SK-N-MC (cell line): ENCODE measurements at regions not wholly inside any gene's neighbourhood (a gene's known extent, or its start where the extent isn't known, plus 50 kb on each side); places are given as distances from the start of the nearest gene placed in this dataset.

Experiments used
- DNase-seq: peaks from one replicate; pipeline ENCODE4 v3.0.0-alpha.2; 2011; ENCODE audit warnings: low read depth, low spot score
- H3K27ac ChIP-seq: fragments of 200-600 bp; sonication (generic); 2 replicates; pipeline ENCODE4 v1.5.1; 2016; ENCODE audit warnings: mixed run types
- H3K36me3 ChIP-seq: fragments of 200-600 bp; sonication (generic); 2 replicates; pipeline ENCODE4 v1.6.1; 2017; ENCODE audit warnings: antibody characterized with exemption, low read length, mixed read lengths; ENCODE audit not compliant: insufficient read depth
- H3K4me3 ChIP-seq: fragments of 200-600 bp; sonication (generic); 2 replicates; pipeline ENCODE4 v1.5.1; 2016
- H3K9ac ChIP-seq: fragments of 200-600 bp; sonication (generic); 2 replicates; pipeline ENCODE4 v1.8.0; 2017; ENCODE audit warnings: mixed run types, mixed read lengths; ENCODE audit not compliant: insufficient read length
- H3K9me3 ChIP-seq: fragments of 200-600 bp; sonication (generic); 2 replicates; pipeline ENCODE4 v1.6.1; 2017; ENCODE audit warnings: low read depth, mild to moderate bottlenecking, antibody characterized with exemption, low read length, moderate library complexity, mixed read lengths
- EZH2 ChIP-seq: fragments of 200-600 bp; sonication (generic); IDR thresholded peaks from one replicate; pipeline ENCODE4 v1.6.1; 2017; ENCODE audit warnings: antibody characterized with exemption
- FOXP2 ChIP-seq: optimal IDR thresholded peaks from 2 replicates; pipeline ENCODE3; 2011; ENCODE audit warnings: mild to moderate bottlenecking, moderate library complexity; ENCODE audit not compliant: insufficient read depth; ENCODE audit errors: extremely low read length, control extremely low read depth
- POLR2AphosphoS5 ChIP-seq: IDR thresholded peaks from 2 replicates; pipeline ENCODE4 v1.6.1; 2012; ENCODE audit warnings: mild to moderate bottlenecking, low read depth, low read length, borderline replicate concordance

GRCh38 chr17:77865112-77865611 lies 93.3 kb upstream of the TNRC6C start:
- DNase-seq = no peak
- H3K36me3 ChIP-seq = no peaks in the 10 kb centered on the region
- TF ChIP-seq FOXP2 = no peak
- no peak overlapping the region for H3K4me3 ChIP-seq
- H3K27ac ChIP-seq = no peak overlapping the region
- H3K9ac ChIP-seq = no peak overlapping the region
- H3K9me3 ChIP-seq = no peaks in the 10 kb centered on the region

DNA sequence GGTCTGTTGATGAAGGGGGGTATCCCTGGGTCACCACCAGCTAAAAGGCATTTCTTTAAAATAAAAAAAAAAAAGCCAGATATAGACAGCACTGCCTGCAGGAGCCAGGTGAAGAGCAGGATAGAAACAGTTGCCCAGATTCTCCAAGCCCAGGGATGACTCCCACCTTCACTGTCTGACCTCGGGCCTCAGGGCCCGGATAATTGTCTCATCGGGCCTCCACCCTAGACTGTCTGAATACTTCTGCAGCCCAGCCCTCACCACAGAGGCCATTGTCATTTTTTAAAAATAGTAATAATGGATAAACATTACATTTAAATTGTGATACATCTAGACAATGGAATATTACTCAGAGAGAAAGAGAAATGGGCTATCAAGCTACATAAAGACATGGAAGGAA lies 92.8 kb upstream of the TNRC6C start:
- Histone ChIP-seq H3K36me3 (no peaks in the 10 kb centered on the region), H3K27ac (no peak overlapping the region), H3K9ac (no peak overlapping the region), H3K4me3 (no peak overlapping the region), H3K9me3 (no peaks in the 10 kb centered on the region)
- no peak for DNase-seq
- TF ChIP-seq FOXP2 (no peak), EZH2 (no peak), POLR2AphosphoS5 (no peak)

- TF ChIP-seq FOXP2 = no peak
- no peak overlapping the region for H3K4me3 ChIP-seq
- H3K9me3 ChIP-seq = no peaks in the 10 kb centered on the region
- H3K27ac ChIP-seq = no peak overlapping the region
- no peak overlapping the region for H3K9ac ChIP-seq
- no peaks in the 10 kb centered on the region for H3K36me3 ChIP-seq
- no peak for DNase-seq
These were observed 91.2 kb upstream of the TNRC6C start for GRCh38 chr17:77867308-77867781.

- Histone ChIP-seq H3K9me3 (no peaks in the 10 kb centered on the region), H3K27ac (no peak overlapping the region), H3K36me3 (no peaks in the 10 kb centered on the region), H3K9ac (no peak overlapping the region), H3K4me3 (no peak overlapping the region)
- no peak for TF ChIP-seq EZH2
- no peak for TF ChIP-seq POLR2AphosphoS5
- TF ChIP-seq FOXP2 = no peak
- DNase-seq = no peak
These were observed 90.4 kb upstream of the TNRC6C start for GRCh38 chr17:77867976-77868713.

DNA sequence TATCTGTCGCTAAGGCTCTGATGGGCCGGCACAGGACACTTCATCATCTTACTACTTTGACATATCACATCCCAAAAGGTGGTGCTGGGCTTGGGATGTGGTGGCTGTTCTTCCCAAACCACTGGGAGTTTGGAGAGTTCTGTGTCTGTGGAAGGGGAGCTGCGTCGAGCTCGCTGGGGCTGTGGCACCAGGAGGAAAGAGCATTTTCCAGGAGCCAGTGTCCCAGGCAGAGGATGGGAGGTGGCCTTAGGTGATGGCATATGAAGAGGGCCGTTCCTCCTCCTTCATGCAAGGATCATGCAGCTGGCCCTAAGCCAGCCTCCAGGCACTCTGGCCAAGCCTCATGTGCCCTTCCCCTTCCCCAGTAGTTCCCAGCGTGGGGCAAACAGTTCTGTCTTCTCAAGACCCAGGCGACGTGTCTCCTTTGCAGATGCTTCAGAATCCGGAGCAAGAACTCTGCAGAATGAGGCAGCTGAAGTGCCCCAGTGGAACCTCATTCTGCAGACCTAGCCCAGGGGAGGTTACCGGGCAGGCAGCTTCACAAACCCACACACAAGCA lies 89.4 kb upstream of the TNRC6C start:
- no peak for DNase-seq
- Histone ChIP-seq H3K9me3 (no peaks in the 10 kb centered on the region), H3K27ac (no peak overlapping the region), H3K4me3 (no peak overlapping the region), H3K36me3 (no peaks in the 10 kb centered on the region), H3K9ac (no peak overlapping the region)
- no peak for TF ChIP-seq POLR2AphosphoS5
- no peak for TF ChIP-seq FOXP2
- TF ChIP-seq EZH2 = no peak

DNA sequence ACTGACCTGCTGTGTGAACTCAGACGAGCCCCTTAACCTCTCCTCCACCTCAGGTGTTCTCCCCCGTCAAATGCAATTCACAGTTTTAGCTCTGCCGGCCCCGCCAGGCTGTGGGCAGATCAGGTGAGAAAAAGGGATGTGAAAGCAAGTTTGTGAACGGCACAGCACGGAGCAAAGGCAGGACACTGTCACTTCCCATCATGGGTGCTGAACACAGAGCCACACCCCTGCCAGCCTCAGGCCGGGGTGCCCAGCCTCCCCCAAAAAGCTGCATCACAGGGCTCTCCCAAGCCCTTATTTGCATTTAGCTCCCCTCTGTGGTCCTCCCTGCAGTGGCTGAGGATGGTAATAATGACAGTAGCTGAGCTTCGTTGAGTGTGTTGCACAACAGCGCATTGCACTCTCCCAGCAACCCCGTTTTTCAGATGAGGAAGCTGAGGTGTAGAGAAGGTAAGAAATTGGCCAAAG lies 88.8 kb upstream of the TNRC6C start:
- DNase-seq = no peak
- Histone ChIP-seq H3K4me3 (no peak overlapping the region), H3K36me3 (no peaks in the 10 kb centered on the region), H3K9me3 (no peaks in the 10 kb centered on the region), H3K9ac (no peak overlapping the region), H3K27ac (no peak overlapping the region)
- no peak for TF ChIP-seq FOXP2
- TF ChIP-seq EZH2 = no peak
- no peak for TF ChIP-seq POLR2AphosphoS5

GRCh38 chr17:77872199-77872598 lies 86.3 kb upstream of the TNRC6C start:
- no peak for TF ChIP-seq POLR2AphosphoS5
- no peak for TF ChIP-seq FOXP2
- no peak for TF ChIP-seq EZH2
- H3K27ac ChIP-seq = no peak overlapping the region
- H3K36me3 ChIP-seq = no peaks in the 10 kb centered on the region
- no peak for DNase-seq
- no peaks in the 10 kb centered on the region for H3K9me3 ChIP-seq
- no peak overlapping the region for H3K9ac ChIP-seq
- H3K4me3 ChIP-seq = no peak overlapping the region

GRCh38 chr17:77872714-77873499 lies 85.6 kb upstream of the TNRC6C start:
- Histone ChIP-seq H3K9ac (no peak overlapping the region), H3K27ac (no peak overlapping the region), H3K4me3 (no peak overlapping the region), H3K9me3 (no peaks in the 10 kb centered on the region), H3K36me3 (no peaks in the 10 kb centered on the region)
- no peak for DNase-seq
- no peak for TF ChIP-seq POLR2AphosphoS5
- no peak for TF ChIP-seq EZH2
- TF ChIP-seq FOXP2 = no peak
